ENCODE measurements at regions not wholly inside any gene's neighbourhood (a gene's known extent, or its start where the extent isn't known, plus 50 kb on each side); places are given as distances from the start of the nearest gene placed in this dataset.

DNA sequence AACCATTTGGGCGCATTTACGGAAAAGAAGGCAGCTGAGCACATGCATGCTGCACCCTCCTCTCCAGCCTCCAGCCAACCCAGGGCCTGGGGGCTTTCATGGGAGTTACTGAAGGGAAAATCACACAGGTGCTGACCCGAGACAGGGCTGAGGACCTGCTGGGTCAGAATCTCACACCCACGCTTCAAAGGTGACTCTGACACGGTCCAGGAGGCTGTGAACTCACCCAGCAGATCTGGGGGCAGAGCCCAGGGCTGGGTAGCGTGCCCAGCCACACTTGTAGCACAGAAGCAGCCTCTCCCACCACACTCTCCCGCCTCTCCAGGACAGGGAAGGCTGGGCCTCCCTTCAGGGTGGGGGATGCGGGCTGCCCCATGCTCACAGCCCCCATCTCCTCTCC is 347.6 kb downstream of the CTTN start:
- no peak overlapping the region for H3K27ac Mint-ChIP-seq
- no peaks in the 10 kb centered on the region; the same call in 1 of the 2 replicates for H3K36me3 ChIP-seq (ENCODE audit: insufficient read depth)
- peaks cover 59% of the 10 kb centered on the region for H3K4me1 Mint-ChIP-seq
- H3K4me1 ChIP-seq (ENCODE audit: insufficient read depth) = peaks cover 18% of the 10 kb centered on the region; the same call in 1 of the 2 replicates
- no peaks in the 10 kb centered on the region; the same call in 1 of the 2 replicates for H3K79me2 ChIP-seq (replicated peaks; ENCODE audit: insufficient read depth)
- H3K9me3 Mint-ChIP-seq = peaks cover 22% of the 10 kb centered on the region
- no peak overlapping the region for H3K4me2 ChIP-seq
- peaks cover 8% of the 10 kb centered on the region for H3K9me2 ChIP-seq (ENCODE audit: insufficient read depth)
- peaks cover 27% of the 10 kb centered on the region for H3K36me3 Mint-ChIP-seq (ENCODE audit: low read depth)
- TF ChIP-seq EZH2phosphoT487 (IDR thresholded peaks at IDR 0.05; ENCODE audit: unreplicated experiment) (no peak), NANOG (IDR thresholded peaks at IDR 0.05; ENCODE audit: borderline replicate concordance) (no peak), EZH2 (IDR thresholded peaks at IDR 0.05; ENCODE audit: low read depth, unreplicated experiment) (no peak), CTCF (conservative IDR thresholded peaks at IDR 0.05; ENCODE audit: low read depth in 2 of 2) (no peak), JUNB (IDR thresholded peaks at IDR 0.05; ENCODE audit: unreplicated experiment) (no peak), STAT1 (IDR thresholded peaks at IDR 0.05; ENCODE audit: unreplicated experiment) (no peak), ZNF331 (CRISPR knock-in tag; IDR thresholded peaks at IDR 0.05; ENCODE audit: low read depth) (no peak), POLR2AphosphoS5 (IDR thresholded peaks at IDR 0.05; ENCODE audit: low read depth) (no peak), ZNF114 (CRISPR knock-in tag; IDR thresholded peaks at IDR 0.05) (no peak)
- TF ChIP-seq, protein P1, sequence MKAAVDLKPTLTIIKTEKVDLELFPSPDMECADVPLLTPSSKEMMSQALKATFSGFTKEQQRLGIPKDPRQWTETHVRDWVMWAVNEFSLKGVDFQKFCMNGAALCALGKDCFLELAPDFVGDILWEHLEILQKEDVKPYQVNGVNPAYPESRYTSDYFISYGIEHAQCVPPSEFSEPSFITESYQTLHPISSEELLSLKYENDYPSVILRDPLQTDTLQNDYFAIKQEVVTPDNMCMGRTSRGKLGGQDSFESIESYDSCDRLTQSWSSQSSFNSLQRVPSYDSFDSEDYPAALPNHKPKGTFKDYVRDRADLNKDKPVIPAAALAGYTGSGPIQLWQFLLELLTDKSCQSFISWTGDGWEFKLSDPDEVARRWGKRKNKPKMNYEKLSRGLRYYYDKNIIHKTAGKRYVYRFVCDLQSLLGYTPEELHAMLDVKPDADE (IDR thresholded peaks at IDR 0.05) = no peak
- TF ChIP-seq, protein P2, sequence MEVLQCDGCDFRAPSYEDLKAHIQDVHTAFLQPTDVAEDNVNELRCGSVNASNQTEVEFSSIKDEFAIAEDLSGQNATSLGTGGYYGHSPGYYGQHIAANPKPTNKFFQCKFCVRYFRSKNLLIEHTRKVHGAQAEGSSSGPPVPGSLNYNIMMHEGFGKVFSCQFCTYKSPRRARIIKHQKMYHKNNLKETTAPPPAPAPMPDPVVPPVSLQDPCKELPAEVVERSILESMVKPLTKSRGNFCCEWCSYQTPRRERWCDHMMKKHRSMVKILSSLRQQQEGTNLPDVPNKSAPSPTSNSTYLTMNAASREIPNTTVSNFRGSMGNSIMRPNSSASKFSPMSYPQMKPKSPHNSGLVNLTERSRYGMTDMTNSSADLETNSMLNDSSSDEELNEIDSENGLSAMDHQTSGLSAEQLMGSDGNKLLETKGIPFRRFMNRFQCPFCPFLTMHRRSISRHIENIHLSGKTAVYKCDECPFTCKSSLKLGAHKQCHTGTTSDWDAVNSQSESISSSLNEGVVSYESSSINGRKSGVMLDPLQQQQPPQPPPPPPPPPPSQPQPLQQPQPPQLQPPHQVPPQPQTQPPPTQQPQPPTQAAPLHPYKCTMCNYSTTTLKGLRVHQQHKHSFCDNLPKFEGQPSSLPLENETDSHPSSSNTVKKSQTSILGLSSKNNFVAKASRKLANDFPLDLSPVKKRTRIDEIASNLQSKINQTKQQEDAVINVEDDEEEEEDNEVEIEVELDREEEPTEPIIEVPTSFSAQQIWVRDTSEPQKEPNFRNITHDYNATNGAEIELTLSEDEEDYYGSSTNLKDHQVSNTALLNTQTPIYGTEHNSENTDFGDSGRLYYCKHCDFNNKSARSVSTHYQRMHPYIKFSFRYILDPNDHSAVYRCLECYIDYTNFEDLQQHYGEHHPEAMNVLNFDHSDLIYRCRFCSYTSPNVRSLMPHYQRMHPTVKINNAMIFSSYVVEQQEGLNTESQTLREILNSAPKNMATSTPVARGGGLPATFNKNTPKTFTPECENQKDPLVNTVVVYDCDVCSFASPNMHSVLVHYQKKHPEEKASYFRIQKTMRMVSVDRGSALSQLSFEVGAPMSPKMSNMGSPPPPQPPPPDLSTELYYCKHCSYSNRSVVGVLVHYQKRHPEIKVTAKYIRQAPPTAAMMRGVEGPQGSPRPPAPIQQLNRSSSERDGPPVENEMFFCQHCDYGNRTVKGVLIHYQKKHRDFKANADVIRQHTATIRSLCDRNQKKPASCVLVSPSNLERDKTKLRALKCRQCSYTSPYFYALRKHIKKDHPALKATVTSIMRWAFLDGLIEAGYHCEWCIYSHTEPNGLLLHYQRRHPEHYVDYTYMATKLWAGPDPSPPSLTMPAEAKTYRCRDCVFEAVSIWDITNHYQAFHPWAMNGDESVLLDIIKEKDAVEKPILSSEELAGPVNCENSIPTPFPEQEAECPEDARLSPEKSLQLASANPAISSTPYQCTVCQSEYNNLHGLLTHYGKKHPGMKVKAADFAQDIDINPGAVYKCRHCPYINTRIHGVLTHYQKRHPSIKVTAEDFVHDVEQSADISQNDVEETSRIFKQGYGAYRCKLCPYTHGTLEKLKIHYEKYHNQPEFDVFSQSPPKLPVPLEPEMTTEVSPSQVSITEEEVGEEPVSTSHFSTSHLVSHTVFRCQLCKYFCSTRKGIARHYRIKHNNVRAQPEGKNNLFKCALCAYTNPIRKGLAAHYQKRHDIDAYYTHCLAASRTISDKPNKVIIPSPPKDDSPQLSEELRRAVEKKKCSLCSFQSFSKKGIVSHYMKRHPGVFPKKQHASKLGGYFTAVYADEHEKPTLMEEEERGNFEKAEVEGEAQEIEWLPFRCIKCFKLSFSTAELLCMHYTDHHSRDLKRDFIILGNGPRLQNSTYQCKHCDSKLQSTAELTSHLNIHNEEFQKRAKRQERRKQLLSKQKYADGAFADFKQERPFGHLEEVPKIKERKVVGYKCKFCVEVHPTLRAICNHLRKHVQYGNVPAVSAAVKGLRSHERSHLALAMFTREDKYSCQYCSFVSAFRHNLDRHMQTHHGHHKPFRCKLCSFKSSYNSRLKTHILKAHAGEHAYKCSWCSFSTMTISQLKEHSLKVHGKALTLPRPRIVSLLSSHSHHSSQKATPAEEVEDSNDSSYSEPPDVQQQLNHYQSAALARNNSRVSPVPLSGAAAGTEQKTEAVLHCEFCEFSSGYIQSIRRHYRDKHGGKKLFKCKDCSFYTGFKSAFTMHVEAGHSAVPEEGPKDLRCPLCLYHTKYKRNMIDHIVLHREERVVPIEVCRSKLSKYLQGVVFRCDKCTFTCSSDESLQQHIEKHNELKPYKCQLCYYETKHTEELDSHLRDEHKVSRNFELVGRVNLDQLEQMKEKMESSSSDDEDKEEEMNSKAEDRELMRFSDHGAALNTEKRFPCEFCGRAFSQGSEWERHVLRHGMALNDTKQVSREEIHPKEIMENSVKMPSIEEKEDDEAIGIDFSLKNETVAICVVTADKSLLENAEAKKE (CRISPR knock-in tag; IDR thresholded peaks at IDR 0.05) = no peak
- no peaks in the 10 kb centered on the region for H4K20me1 ChIP-seq (replicated peaks; ENCODE audit: insufficient read depth)
- H3K4me3 Mint-ChIP-seq = no peak overlapping the region
- no peak overlapping the region for H2AFZ ChIP-seq
- no peaks in the 10 kb centered on the region for H3K27me3 ChIP-seq (ENCODE audit: insufficient read depth)
- ATAC-seq (no peak), DNase-seq (ENCODE audit: low spot score) (no peak)
- H3K27me3 Mint-ChIP-seq (ENCODE audit: insufficient read depth, low read depth, poor library complexity) = peaks cover 21% of the 10 kb centered on the region
- H3K4me3 ChIP-seq = no peak overlapping the region
- H3K27ac ChIP-seq (ENCODE audit: low read depth) = no peak overlapping the region
- H3F3A ChIP-seq (replicated peaks; ENCODE audit: low read depth) = no peaks in the 10 kb centered on the region

All from GM23338 (cell line).